Uterus (tissue), 3 donors: ENCODE measurements at regions not wholly inside any gene's neighbourhood (a gene's known extent, or its start where the extent isn't known, plus 50 kb on each side); places are given as distances from the start of the nearest gene placed in this dataset.

Source experiments
- DNase-seq, 2 donors: peaks; one replicate each; pipeline ENCODE4 v3.0.0-alpha.2; 2019 to 2020
- H3K27ac ChIP-seq, 2 donors: fragments of 200-600 bp; sonication (generic); 1 replicate in 1 of 2; 2 replicates in 1 of 2; pipeline ENCODE4 v1.5.1; 2016 to 2018
- H3K27me3 ChIP-seq, 2 donors: fragments of 200-600 bp; sonication (generic); one replicate each; pipeline ENCODE4 v1.5.1; 2018 to 2019; ENCODE audit warnings: control low read depth in 1 of 2
- H3K36me3 ChIP-seq, 2 donors: fragments of 200-600 bp; sonication (generic); one replicate each; pipeline ENCODE4 v1.5.1; 2019; ENCODE audit warnings: control low read depth in 1 of 2
- H3K4me1 ChIP-seq, 2 donors: fragments of 200-600 bp; sonication (generic); one replicate each; pipeline ENCODE4 v1.5.1; 2018 to 2019; ENCODE audit warnings: control low read depth in 1 of 2
- H3K4me3 ChIP-seq, 2 donors: fragments of 200-600 bp; sonication (generic); 1 replicate in 1 of 2; 2 replicates in 1 of 2; pipeline ENCODE4 v1.5.1; 2018 to 2019; ENCODE audit warnings: mild to moderate bottlenecking in 1 of 2
- H3K9me3 ChIP-seq, 2 donors: fragments of 200-600 bp; sonication (generic); one replicate each; pipeline ENCODE4 v1.5.1; 2019; ENCODE audit warnings: control low read depth in 1 of 2
- POLR2A ChIP-seq, 2 donors: fragments of 450-650 bp; IDR thresholded peaks; one replicate each; pipeline ENCODE4 v1.6.1; 2016; ENCODE audit warnings: antibody characterized with exemption in 2 of 2, mild to moderate bottlenecking in 1 of 2, moderate library complexity in 1 of 2
- intact Hi-C: fragments of 100-400 bp; cut with DNase I; formaldehyde crosslinking; loops from one replicate; pipeline ENCODE4 v1.15.1; 2023; ENCODE audit warnings: low total_unique reads
- TF ChIP-seq, protein P1 (sequence below), 4 experiments: fragments of 200-600 bp in 2 of 4; fragments of 450-650 bp in 2 of 4; sonication (generic) in 2 of 4; IDR thresholded peaks; one replicate each; pipeline ENCODE4 v1.5.1; 2016 to 2019; ENCODE audit warnings: antibody characterized with exemption in 4 of 4, mild to moderate bottlenecking in 2 of 4, moderate library complexity in 1 of 4
- donor health status: DM: yes; HTN: yes; CAD: no.

DNA sequence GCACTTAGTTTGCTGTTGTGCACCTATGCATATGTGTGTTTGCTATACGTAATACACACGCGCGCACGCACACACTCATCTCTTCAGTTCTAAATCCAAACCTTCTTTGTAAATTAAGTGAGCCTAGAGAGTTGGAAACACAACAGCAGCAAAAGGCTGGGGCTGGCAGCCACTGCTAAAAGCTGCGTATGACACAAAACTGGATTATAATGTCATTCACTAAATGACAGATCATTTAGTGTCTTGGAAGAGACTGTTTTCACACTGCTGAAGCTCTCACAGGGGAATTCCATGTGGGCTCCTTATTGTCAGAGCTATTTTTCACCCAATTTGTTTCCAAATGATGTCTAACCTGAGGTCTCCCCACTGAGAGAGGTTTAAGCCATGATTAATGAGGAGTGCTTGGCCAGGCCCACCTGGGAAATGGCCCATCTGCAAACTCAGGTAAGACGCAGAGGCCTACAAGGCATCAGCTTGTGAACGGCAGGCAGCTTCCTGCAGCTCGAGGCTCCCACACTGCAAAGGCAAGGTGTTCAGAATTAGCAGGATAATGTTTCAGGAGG is 94.2 kb downstream of the OLIG3 start:
- H3K4me1 ChIP-seq: no peaks in the 10 kb centered on the region
- H3K4me3 ChIP-seq: no peak overlapping the region
- intact Hi-C loops: no loop called here
- no peaks in the 10 kb centered on the region for H3K27me3 ChIP-seq
- TF ChIP-seq, protein P1, sequence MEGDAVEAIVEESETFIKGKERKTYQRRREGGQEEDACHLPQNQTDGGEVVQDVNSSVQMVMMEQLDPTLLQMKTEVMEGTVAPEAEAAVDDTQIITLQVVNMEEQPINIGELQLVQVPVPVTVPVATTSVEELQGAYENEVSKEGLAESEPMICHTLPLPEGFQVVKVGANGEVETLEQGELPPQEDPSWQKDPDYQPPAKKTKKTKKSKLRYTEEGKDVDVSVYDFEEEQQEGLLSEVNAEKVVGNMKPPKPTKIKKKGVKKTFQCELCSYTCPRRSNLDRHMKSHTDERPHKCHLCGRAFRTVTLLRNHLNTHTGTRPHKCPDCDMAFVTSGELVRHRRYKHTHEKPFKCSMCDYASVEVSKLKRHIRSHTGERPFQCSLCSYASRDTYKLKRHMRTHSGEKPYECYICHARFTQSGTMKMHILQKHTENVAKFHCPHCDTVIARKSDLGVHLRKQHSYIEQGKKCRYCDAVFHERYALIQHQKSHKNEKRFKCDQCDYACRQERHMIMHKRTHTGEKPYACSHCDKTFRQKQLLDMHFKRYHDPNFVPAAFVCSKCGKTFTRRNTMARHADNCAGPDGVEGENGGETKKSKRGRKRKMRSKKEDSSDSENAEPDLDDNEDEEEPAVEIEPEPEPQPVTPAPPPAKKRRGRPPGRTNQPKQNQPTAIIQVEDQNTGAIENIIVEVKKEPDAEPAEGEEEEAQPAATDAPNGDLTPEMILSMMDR (IDR thresholded peaks at IDR 0.05): no peak
- TF ChIP-seq POLR2A (IDR thresholded peaks at IDR 0.05): no peak
- no peak for DNase-seq
- no peaks in the 10 kb centered on the region for H3K9me3 ChIP-seq
- H3K36me3 ChIP-seq: no peaks in the 10 kb centered on the region
- H3K27ac ChIP-seq: no peak overlapping the region

DNA sequence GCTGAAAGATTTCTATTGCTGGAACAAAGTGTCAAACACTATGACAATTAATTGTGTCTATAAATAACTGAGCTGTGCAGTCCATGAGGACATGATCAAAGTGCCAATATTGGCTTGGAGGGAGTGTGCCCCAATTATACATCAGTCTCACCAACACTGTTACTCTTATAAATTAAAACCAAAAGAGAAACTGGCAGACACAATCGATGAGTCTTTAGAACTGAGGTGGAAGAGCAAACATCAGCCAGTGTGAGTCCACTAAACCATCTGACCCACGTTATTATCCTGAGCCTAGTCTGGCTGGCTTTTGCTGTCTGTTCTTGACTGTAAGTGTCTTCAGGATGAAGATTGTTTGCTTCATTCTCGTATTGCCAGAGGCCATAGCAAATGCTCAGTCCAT is 98.9 kb downstream of the OLIG3 start:
- H3K27ac ChIP-seq: no peak overlapping the region
- TF ChIP-seq, protein P1 (IDR thresholded peaks at IDR 0.05): no peak
- no peak for TF ChIP-seq POLR2A (IDR thresholded peaks at IDR 0.05)
- DNase-seq: no peak
- H3K36me3 ChIP-seq: no peaks in the 10 kb centered on the region
- no peak overlapping the region for H3K4me3 ChIP-seq
- no peaks in the 10 kb centered on the region for H3K9me3 ChIP-seq
- no peaks in the 10 kb centered on the region for H3K4me1 ChIP-seq
- no peaks in the 10 kb centered on the region for H3K27me3 ChIP-seq
- intact Hi-C loops: no loop called here

DNA sequence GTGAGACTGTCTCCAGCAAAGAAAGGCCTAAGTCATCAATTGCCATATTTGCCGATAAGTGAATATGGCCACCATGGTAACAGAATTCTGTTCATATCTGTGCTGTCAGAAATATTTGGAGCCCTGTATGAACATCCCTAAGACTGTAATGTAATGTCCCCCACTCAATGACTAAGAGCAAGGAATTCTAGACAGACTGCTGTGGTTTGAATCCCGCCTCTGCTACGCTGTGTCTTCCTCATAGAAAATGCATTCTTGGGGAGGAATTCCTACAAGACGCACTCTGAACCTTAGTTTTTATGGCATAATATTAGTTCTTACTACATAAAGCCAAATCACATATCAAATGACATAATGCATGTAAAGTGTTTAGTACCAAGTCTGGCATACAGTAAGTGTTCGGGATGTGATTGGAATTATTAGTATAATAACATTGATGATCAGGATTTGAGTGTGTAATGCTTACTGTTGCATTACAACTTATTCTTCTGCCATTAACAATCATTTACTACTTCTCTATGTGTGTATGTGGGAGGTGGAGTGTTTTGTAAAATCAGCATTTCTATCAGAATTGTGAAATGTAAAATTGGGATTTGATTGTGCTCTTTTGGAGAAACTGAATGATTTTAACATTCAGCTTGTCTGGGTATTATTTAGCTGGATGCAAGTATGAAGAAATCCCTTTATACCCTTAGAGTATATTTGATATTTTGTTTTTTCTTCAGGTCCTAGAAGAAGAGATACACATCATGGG is 103.0 kb downstream of the OLIG3 start:
- H3K4me1 ChIP-seq: no peaks in the 10 kb centered on the region

DNA sequence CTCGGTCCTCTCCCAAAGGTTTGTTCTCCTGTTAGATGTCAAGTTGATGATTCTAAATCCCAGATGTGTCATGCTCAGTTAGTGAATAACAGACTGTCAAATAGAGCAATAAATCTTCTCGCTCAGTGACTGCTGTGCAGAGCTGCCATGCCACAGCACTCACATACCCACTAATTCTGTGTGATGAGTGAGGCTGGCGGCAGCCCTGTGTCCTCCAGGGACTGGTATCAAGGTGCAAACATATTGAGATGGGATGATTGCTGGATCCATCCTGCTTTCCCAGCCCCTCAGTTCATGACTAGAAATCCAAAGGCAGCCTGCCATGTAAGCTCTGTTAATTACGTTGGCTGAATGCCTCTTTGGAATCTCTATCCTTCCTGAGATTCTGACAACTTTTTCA is 103.9 kb downstream of the OLIG3 start:
- DNase-seq: no peak
- H3K27ac ChIP-seq: no peak overlapping the region
- intact Hi-C loops: no loop called here
- H3K4me1 ChIP-seq: no peaks in the 10 kb centered on the region
- TF ChIP-seq POLR2A (IDR thresholded peaks at IDR 0.05): no peak
- TF ChIP-seq, protein P1 (IDR thresholded peaks at IDR 0.05): no peak
- H3K4me3 ChIP-seq: no peak overlapping the region
- H3K9me3 ChIP-seq: no peaks in the 10 kb centered on the region
- no peaks in the 10 kb centered on the region for H3K27me3 ChIP-seq
- no peaks in the 10 kb centered on the region for H3K36me3 ChIP-seq

More for the DNA sequence above, 103.0 kb downstream of the OLIG3 start:
- intact Hi-C loops: no loop called here
- TF ChIP-seq, protein P1 (IDR thresholded peaks at IDR 0.05): no peak
- TF ChIP-seq POLR2A (IDR thresholded peaks at IDR 0.05): no peak
- no peaks in the 10 kb centered on the region for H3K27me3 ChIP-seq
- no peak overlapping the region for H3K4me3 ChIP-seq
- DNase-seq: no peak
- H3K9me3 ChIP-seq: no peaks in the 10 kb centered on the region
- H3K27ac ChIP-seq: no peak overlapping the region
- H3K36me3 ChIP-seq: no peaks in the 10 kb centered on the region

DNA sequence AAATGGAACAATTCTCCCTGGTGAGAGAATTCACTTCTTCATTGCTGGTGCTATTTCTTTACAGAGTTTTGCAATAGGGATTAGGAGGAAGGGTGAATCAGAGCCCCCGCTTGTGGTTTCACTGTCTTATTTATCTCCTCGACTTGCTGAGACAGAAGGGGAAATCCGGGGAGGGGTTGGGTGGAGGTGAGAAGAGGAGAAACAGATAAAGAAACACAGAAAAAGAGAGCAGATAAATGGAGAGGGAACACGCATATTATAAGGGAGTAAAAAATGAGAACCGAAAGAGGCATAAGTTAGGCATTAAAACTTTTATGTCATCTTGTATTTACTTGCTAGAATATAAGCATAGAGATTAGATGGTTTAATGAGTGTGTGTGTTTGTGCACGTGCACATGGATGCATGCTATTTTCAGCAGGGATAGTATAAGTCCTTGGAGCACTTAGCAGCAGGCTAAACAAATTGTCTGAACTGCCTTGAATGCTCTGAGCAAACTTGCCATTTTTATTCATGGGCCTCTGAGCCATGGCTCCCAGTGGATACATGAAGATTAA is 105.0 kb downstream of the OLIG3 start:
- no peaks in the 10 kb centered on the region for H3K9me3 ChIP-seq
- no peaks in the 10 kb centered on the region for H3K36me3 ChIP-seq
- intact Hi-C loops: no loop called here
- H3K4me1 ChIP-seq: no peaks in the 10 kb centered on the region
- no peak for TF ChIP-seq POLR2A (IDR thresholded peaks at IDR 0.05)
- TF ChIP-seq, protein P1 (IDR thresholded peaks at IDR 0.05): no peak
- no peak overlapping the region for H3K27ac ChIP-seq
- DNase-seq: no peak
- no peaks in the 10 kb centered on the region for H3K27me3 ChIP-seq
- no peak overlapping the region for H3K4me3 ChIP-seq
